ACC112 (cell line): ENCODE measurements at regions not wholly inside any gene's neighbourhood (a gene's known extent, or its start where the extent isn't known, plus 50 kb on each side); places are given as distances from the start of the nearest gene placed in this dataset.

ENCODE experiments used
- H2AFZ ChIP-seq: fragments of 200-600 bp; sonication (generic); one replicate; pipeline ENCODE4 v1.6.0; 2017; ENCODE audit warnings: antibody characterized with exemption, low read length; ENCODE audit not compliant: unreplicated experiment
- H3K27ac ChIP-seq: fragments of 200-600 bp; sonication (generic); 2 replicates; pipeline ENCODE4 v1.5.1; 2014; ENCODE audit warnings: low read depth, mild to moderate bottlenecking, antibody characterized with exemption, low read length, moderate library complexity
- H3K27me3 ChIP-seq: fragments of 200-600 bp; sonication (generic); 2 replicates; pipeline ENCODE4 v1.6.1; 2014; ENCODE audit warnings: mild to moderate bottlenecking, antibody characterized with exemption, low read length, moderate library complexity, mixed read lengths; ENCODE audit not compliant: insufficient read depth
- H3K36me3 ChIP-seq: fragments of 200-600 bp; sonication (generic); 2 replicates; pipeline ENCODE4 v1.6.1; 2016; ENCODE audit warnings: mild to moderate bottlenecking, antibody characterized with exemption, low read length, moderate library complexity, mixed read lengths; ENCODE audit not compliant: insufficient read depth
- H3K4me1 ChIP-seq: fragments of 200-600 bp; sonication (generic); one replicate; pipeline ENCODE4 v1.6.1; 2016; ENCODE audit warnings: low read length, mixed read lengths; ENCODE audit not compliant: insufficient read depth, unreplicated experiment, control insufficient read depth
- H3K4me3 ChIP-seq: fragments of 200-600 bp; sonication (generic); 2 replicates; pipeline ENCODE4 v1.5.1; 2014; ENCODE audit warnings: mild to moderate bottlenecking, low read depth, low read length
- H3K79me2 ChIP-seq: fragments of 200-600 bp; sonication (generic); one replicate; pipeline ENCODE4 v1.6.0; 2016; ENCODE audit warnings: low read length; ENCODE audit not compliant: control insufficient read depth, unreplicated experiment, insufficient read depth

GRCh38 chr2:217066510-217067270 lies 206.8 kb upstream of the TNP1 start:
- no peaks in the 10 kb centered on the region for H3K79me2 ChIP-seq
- H3K36me3 ChIP-seq = no peaks in the 10 kb centered on the region
- peak overlapping the region; percentile 59 for H3K27ac ChIP-seq
- H3K27me3 ChIP-seq = no peaks in the 10 kb centered on the region
- H3K4me1 ChIP-seq = peaks cover 18% of the 10 kb centered on the region
- no peak overlapping the region for H3K4me3 ChIP-seq
- no peak overlapping the region for H2AFZ ChIP-seq

- peak overlapping the region; percentile 59 for H3K27ac ChIP-seq
- peaks cover 18% of the 10 kb centered on the region for H3K4me1 ChIP-seq
- H3K79me2 ChIP-seq = no peaks in the 10 kb centered on the region
- no peak overlapping the region for H3K4me3 ChIP-seq
- no peaks in the 10 kb centered on the region for H3K27me3 ChIP-seq
- H3K36me3 ChIP-seq = no peaks in the 10 kb centered on the region
- no peak overlapping the region for H2AFZ ChIP-seq
Measured at GRCh38 chr2:217065695-217066405, 206.0 kb upstream of the TNP1 start.

DNA sequence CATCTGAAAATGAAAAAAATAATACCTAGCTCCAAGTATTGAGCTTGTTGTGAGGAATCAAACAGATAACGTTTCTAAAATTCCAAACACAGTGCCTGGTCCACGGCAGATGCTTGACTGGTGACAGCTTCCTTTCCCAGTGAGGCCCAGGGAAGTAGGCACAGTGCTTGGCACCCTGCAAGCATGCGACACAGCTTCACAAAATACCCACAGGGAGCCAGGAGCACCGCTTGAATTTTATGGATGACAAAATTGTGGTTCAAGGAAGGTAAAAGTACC lies 205.1 kb upstream of the TNP1 start:
- no peak overlapping the region for H2AFZ ChIP-seq
- H3K27me3 ChIP-seq = no peaks in the 10 kb centered on the region
- peak overlapping the region; percentile 66 for H3K27ac ChIP-seq
- peaks cover 18% of the 10 kb centered on the region for H3K4me1 ChIP-seq
- peak overlapping the region; percentile 27; the same call in 1 of the 2 replicates for H3K4me3 ChIP-seq
- no peaks in the 10 kb centered on the region for H3K79me2 ChIP-seq
- H3K36me3 ChIP-seq = no peaks in the 10 kb centered on the region

DNA sequence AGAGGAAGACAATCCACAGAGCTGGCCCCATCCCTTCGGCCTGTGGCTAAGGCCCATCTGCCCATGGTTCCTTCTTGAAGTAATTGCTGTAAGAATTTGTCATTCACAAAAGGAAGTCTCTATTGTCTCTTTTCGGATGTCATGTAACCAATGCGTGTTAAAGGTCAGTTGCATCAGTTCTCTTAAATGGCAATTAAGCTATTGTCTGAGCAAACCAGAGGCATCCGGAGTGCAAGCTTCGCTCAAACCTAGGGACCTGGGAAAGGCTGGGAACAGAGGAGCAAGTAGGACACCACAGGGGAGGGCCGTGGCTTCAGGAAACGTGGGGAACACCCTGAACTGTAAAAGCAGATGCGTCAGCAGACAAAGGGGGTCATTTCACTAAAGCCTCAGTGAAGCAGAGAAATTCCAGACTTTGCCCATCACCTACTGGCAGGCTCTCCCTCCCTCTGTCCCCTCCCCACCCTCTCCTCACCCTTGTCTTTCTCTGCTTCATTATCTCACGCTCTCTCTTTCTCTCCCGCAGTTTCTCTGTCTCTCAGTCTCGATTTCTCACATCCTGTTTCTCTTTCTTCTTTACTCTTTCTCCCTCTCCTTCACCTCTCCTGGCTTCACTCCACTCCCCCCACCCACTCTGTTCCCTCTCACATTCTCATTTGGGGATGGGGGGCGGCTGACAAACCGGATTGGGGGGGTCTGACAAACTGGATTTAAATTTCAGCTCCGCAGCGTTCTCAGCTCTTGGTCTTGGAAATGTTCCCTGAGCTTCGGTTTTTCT lies 204.6 kb upstream of the TNP1 start:
- H3K4me3 ChIP-seq = peak overlapping the region; percentile 27; the same call in 1 of the 2 replicates
- peaks cover 18% of the 10 kb centered on the region for H3K4me1 ChIP-seq
- H3K36me3 ChIP-seq = no peaks in the 10 kb centered on the region
- no peaks in the 10 kb centered on the region for H3K79me2 ChIP-seq
- H2AFZ ChIP-seq = no peak overlapping the region
- H3K27me3 ChIP-seq = no peaks in the 10 kb centered on the region
- peak overlapping the region; percentile 66 for H3K27ac ChIP-seq

GRCh38 chr2:217063238-217063755 lies 203.4 kb upstream of the TNP1 start:
- no peaks in the 10 kb centered on the region for H3K27me3 ChIP-seq
- H3K79me2 ChIP-seq = no peaks in the 10 kb centered on the region
- H2AFZ ChIP-seq = no peak overlapping the region
- no peak overlapping the region for H3K4me3 ChIP-seq
- no peak overlapping the region for H3K27ac ChIP-seq
- peaks cover 18% of the 10 kb centered on the region for H3K4me1 ChIP-seq
- no peaks in the 10 kb centered on the region for H3K36me3 ChIP-seq

- Histone ChIP-seq H3K36me3 (no peaks in the 10 kb centered on the region), H3K27ac (no peak overlapping the region), H3K27me3 (no peaks in the 10 kb centered on the region), H3K79me2 (no peaks in the 10 kb centered on the region), H3K4me3 (no peak overlapping the region), H2AFZ (no peak overlapping the region), H3K4me1 (peaks cover 18% of the 10 kb centered on the region)
Measured at GRCh38 chr2:217062768-217063167, 202.9 kb upstream of the TNP1 start.

- no peaks in the 10 kb centered on the region for H3K27me3 ChIP-seq
- H3K4me3 ChIP-seq = no peak overlapping the region
- H3K27ac ChIP-seq = no peak overlapping the region
- peaks cover 18% of the 10 kb centered on the region for H3K4me1 ChIP-seq
- no peak overlapping the region for H2AFZ ChIP-seq
- H3K36me3 ChIP-seq = no peaks in the 10 kb centered on the region
- H3K79me2 ChIP-seq = no peaks in the 10 kb centered on the region
Measured at GRCh38 chr2:217061916-217062505, 202.1 kb upstream of the TNP1 start.

DNA sequence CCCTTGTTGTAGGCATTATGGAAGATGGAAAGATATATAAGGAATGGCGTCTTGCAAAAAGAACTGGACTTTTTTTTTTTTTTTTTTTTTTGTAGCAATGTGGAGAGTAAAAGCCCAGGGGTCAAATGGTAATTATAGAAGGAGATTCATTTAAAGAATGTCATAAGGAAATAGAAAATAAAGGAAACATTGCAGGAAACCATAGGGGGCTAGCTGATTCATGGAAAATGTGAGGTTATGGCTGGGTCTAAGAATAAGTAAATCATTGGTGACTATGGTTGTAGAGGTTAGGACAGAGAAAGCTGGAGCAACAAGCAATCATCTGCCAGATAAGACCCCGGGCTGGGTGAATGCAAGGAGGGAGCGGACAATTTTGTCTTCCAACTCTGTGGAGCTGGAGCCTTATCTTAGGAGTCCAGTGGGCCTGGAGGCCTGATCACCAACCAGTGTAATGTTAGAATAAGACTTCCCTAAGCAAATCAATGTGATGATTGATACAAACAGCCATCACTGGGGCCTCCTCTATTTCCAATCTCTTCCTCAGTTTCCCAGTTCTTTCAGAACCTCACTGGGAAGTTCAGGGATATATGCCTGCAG lies 201.2 kb upstream of the TNP1 start:
- H3K4me1 ChIP-seq = peaks cover 18% of the 10 kb centered on the region
- no peak overlapping the region for H3K27ac ChIP-seq
- no peaks in the 10 kb centered on the region for H3K27me3 ChIP-seq
- H2AFZ ChIP-seq = no peak overlapping the region
- H3K4me3 ChIP-seq = no peak overlapping the region
- no peaks in the 10 kb centered on the region for H3K79me2 ChIP-seq
- no peaks in the 10 kb centered on the region for H3K36me3 ChIP-seq

DNA sequence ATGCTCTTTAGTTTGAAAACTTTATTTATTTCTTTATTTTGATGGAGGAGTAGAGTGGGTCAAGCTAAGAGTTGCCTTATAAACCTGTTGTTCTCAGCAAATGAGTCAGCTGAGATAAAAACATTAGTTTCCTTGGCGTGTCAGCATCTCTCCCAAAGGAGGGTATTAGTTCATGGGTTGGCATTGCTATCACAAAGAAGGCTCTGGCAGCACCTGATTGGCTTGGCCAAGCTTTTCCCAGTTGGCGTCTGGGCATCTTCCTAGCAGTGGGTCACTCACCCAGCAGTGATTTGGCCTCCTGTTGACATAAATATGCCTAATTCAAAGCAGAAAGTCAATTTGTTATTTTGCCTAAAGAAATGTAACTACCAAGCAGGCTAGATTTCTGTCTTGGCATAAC lies 200.7 kb upstream of the TNP1 start:
- H3K4me3 ChIP-seq = no peak overlapping the region
- no peak overlapping the region for H2AFZ ChIP-seq
- H3K27ac ChIP-seq = no peak overlapping the region
- no peaks in the 10 kb centered on the region for H3K27me3 ChIP-seq
- H3K79me2 ChIP-seq = no peaks in the 10 kb centered on the region
- no peaks in the 10 kb centered on the region for H3K36me3 ChIP-seq
- H3K4me1 ChIP-seq = peaks cover 15% of the 10 kb centered on the region
